Caco-2 (cell line): ENCODE measurements at regions not wholly inside any gene's neighbourhood (a gene's known extent, or its start where the extent isn't known, plus 50 kb on each side); places are given as distances from the start of the nearest gene placed in this dataset.

Experiments used
- BruUV-seq: library from RNA; stranded (reverse); fragments of 400-500 nt; replicated peaks from 2 replicates; lab custom pipeline; 2021; lab: Mats Ljungman, UMichigan
- CTCF ChIA-PET: fragments of 300-600 bp; sonication (Branson Sonifier 250); formaldehyde crosslinking; loops from one replicate; lab custom pipeline; 2022; ENCODE audit warnings: antibody characterized with exemption; lab: Charles Lee
- POLR2A ChIA-PET: fragments of 300-600 bp; sonication (Branson Sonifier 250); formaldehyde crosslinking; loops from one replicate; lab custom pipeline; 2022; ENCODE audit warnings: antibody characterized with exemption; lab: Charles Lee
- DNase-seq, 2 experiments: peaks; one replicate each; pipeline versions ENCODE4 v3.0.0 to v3.0.0-alpha.2; 2020 to 2022
- H3K27me3 ChIP-seq: replicated peaks from 2 replicates; pipeline ENCODE4 v1.6.0; 2011; ENCODE audit warnings: low read length; ENCODE audit not compliant: control insufficient read depth, insufficient read depth
- H3K36me3 ChIP-seq: 2 replicates; pipeline ENCODE4 v1.5.1; 2011; ENCODE audit warnings: low read length; ENCODE audit not compliant: control insufficient read depth, insufficient read depth
- H3K4me1 ChIP-seq: fragments of 250-450 bp; sonication (Bioruptor Pico); 2 replicates; pipeline ENCODE4 v1.5.1; 2020; ENCODE audit warnings: mild to moderate bottlenecking
- H3K4me3 ChIP-seq: 2 replicates; pipeline ENCODE4 v1.5.1; 2011; ENCODE audit warnings: low read depth, mild to moderate bottlenecking, control low read depth, low read length
- H3K9me3 ChIP-seq: fragments of 250-450 bp; sonication (Bioruptor Pico); 2 replicates; pipeline ENCODE4 v1.5.1; 2020; ENCODE audit warnings: mild to moderate bottlenecking, moderate library complexity
- H3K27ac Mint-ChIP-seq: one replicate; pipeline ENCODE4 v1.8.0; 2022; ENCODE audit warnings: mixed read lengths; ENCODE audit not compliant: unreplicated experiment
- H3K27me3 Mint-ChIP-seq: one replicate; pipeline ENCODE4 v1.8.0; 2022; ENCODE audit warnings: mixed read lengths; ENCODE audit not compliant: insufficient read depth, unreplicated experiment
- H3K36me3 Mint-ChIP-seq: one replicate; pipeline ENCODE4 v1.8.0; 2022; ENCODE audit warnings: mild to moderate bottlenecking, mixed read lengths; ENCODE audit not compliant: insufficient read depth, unreplicated experiment
- H3K4me1 Mint-ChIP-seq: one replicate; pipeline ENCODE4 v1.8.0; 2022; ENCODE audit warnings: low read depth, mixed read lengths; ENCODE audit not compliant: unreplicated experiment
- H3K4me3 Mint-ChIP-seq: one replicate; pipeline ENCODE4 v1.8.0; 2022; ENCODE audit warnings: mild to moderate bottlenecking, moderate library complexity, mixed read lengths; ENCODE audit not compliant: unreplicated experiment
- H3K9me3 Mint-ChIP-seq: one replicate; pipeline ENCODE4 v1.8.0; 2022; ENCODE audit warnings: mixed read lengths; ENCODE audit not compliant: unreplicated experiment
- CTCF ChIP-seq, 2 experiments: fragments of 200-600 bp in 1 of 2; IDR thresholded peaks; 1 replicate in 1 of 2; 2 replicates in 1 of 2; pipeline versions ENCODE4 v1.5.1 to v1.8.0; 2011 to 2022; ENCODE audit warnings: antibody characterized with exemption in 1 of 2, control low read depth in 1 of 2, inconsistent platforms in 1 of 2, low read depth in 1 of 2, low read length in 1 of 2, mild to moderate bottlenecking in 1 of 2, moderate library complexity in 1 of 2; ENCODE audit not compliant: insufficient read depth in 1 of 2, severe bottlenecking in 1 of 2, unreplicated experiment in 1 of 2
- intact Hi-C: fragments of 100-400 bp; cut with micrococcal nuclease; formaldehyde crosslinking; loops from one replicate; pipeline ENCODE4 v1.10.0; 2022; ENCODE audit not compliant: unreplicated experiment

GRCh38 chr1:25134801-25135461, 97.4 kb downstream of the SYF2 start:
- Mint-ChIP-seq H3K9me3 (no peaks in the 10 kb centered on the region), H3K4me3 (no peak overlapping the region), H3K36me3 (no peaks in the 10 kb centered on the region), H3K27me3 (no peaks in the 10 kb centered on the region), H3K27ac (no peak overlapping the region), H3K4me1 (no peaks in the 10 kb centered on the region)
- no peaks in the 10 kb centered on the region for H3K36me3 ChIP-seq
- ChIA-PET POLR2A (no interaction called here), CTCF (no interaction called here)
- intact Hi-C loops = no loop called here
- no peak overlapping the region for H3K4me3 ChIP-seq
- DNase-seq = no peak
- no peaks in the 10 kb centered on the region for H3K27me3 ChIP-seq
- no peak for TF ChIP-seq CTCF (IDR thresholded peaks at IDR 0.05; ENCODE audit: insufficient read depth in 1 of 2, low read depth in 1 of 2, low read length in 1 of 2, severe bottlenecking in 1 of 2, unreplicated experiment in 1 of 2)
- H3K9me3 ChIP-seq = no peaks in the 10 kb centered on the region
- H3K4me1 ChIP-seq = no peaks in the 10 kb centered on the region
- BruUV-seq = no TSS peak

GRCh38 chr1:25134307-25134706, 98.0 kb downstream of the SYF2 start:
- Histone ChIP-seq H3K4me3 (no peak overlapping the region), H3K27me3 (no peaks in the 10 kb centered on the region), H3K9me3 (no peaks in the 10 kb centered on the region), H3K36me3 (no peaks in the 10 kb centered on the region), H3K4me1 (no peaks in the 10 kb centered on the region)
- Mint-ChIP-seq H3K4me1 (no peaks in the 10 kb centered on the region), H3K4me3 (no peak overlapping the region), H3K9me3 (no peaks in the 10 kb centered on the region), H3K27ac (no peak overlapping the region), H3K27me3 (no peaks in the 10 kb centered on the region), H3K36me3 (no peaks in the 10 kb centered on the region)
- CTCF ChIA-PET = no interaction called here
- intact Hi-C loops = no loop called here
- POLR2A ChIA-PET = no interaction called here
- TF ChIP-seq CTCF (IDR thresholded peaks at IDR 0.05; ENCODE audit: insufficient read depth in 1 of 2, low read depth in 1 of 2, low read length in 1 of 2, severe bottlenecking in 1 of 2, unreplicated experiment in 1 of 2) = no peak
- DNase-seq = no peak
- no TSS peak for BruUV-seq

GRCh38 chr1:25131794-25132193, 100.5 kb downstream of the SYF2 start:
- CTCF ChIA-PET = no interaction called here
- Mint-ChIP-seq H3K4me3 (no peak overlapping the region), H3K4me1 (no peaks in the 10 kb centered on the region)

More at GRCh38 chr1:25131794-25132193, 100.5 kb downstream of the SYF2 start:
- Histone ChIP-seq H3K36me3 (no peaks in the 10 kb centered on the region), H3K4me1 (no peaks in the 10 kb centered on the region), H3K4me3 (no peak overlapping the region), H3K27me3 (no peaks in the 10 kb centered on the region), H3K9me3 (no peaks in the 10 kb centered on the region)
- no peak for TF ChIP-seq CTCF (IDR thresholded peaks at IDR 0.05; ENCODE audit: insufficient read depth in 1 of 2, low read depth in 1 of 2, low read length in 1 of 2, severe bottlenecking in 1 of 2, unreplicated experiment in 1 of 2)
- intact Hi-C loops = no loop called here
- no peaks in the 10 kb centered on the region for H3K36me3 Mint-ChIP-seq
- no TSS peak for BruUV-seq
- DNase-seq = no peak
- H3K9me3 Mint-ChIP-seq = no peaks in the 10 kb centered on the region
- H3K27me3 Mint-ChIP-seq = no peaks in the 10 kb centered on the region
- POLR2A ChIA-PET = no interaction called here
- no peak overlapping the region for H3K27ac Mint-ChIP-seq
